PC-3 (cell line): ENCODE measurements at regions not wholly inside any gene's neighbourhood (a gene's known extent, or its start where the extent isn't known, plus 50 kb on each side); places are given as distances from the start of the nearest gene placed in this dataset.

Experiments used
- CTCF ChIP-seq: fragments of 300-600 bp; sonication (generic); conservative IDR thresholded peaks from 2 replicates; pipeline ENCODE4 v1.5.1; 2017; ENCODE audit warnings: antibody characterized with exemption, low read depth, mild to moderate bottlenecking, low read length
- EZH2 ChIP-seq: fragments of 300-600 bp; sonication (generic); IDR thresholded peaks from one replicate; pipeline ENCODE4 v1.6.1; 2017; ENCODE audit warnings: antibody characterized with exemption, mild to moderate bottlenecking, low read length; ENCODE audit not compliant: unreplicated experiment
- EZH2phosphoT487 ChIP-seq: fragments of 300-600 bp; sonication (generic); IDR thresholded peaks from 2 replicates; pipeline ENCODE4 v1.6.1; 2018; ENCODE audit warnings: mild to moderate bottlenecking, antibody characterized with exemption, low read length, borderline replicate concordance

- TF ChIP-seq CTCF, result no peak
- no peak for TF ChIP-seq EZH2phosphoT487
- no peak for TF ChIP-seq EZH2
Observed at GRCh38 chr11:25565846-25566245, 766.1 kb upstream of the ANO3 start.
